T-helper 1 cell treated with Interleukin-12 subunit alpha and Interleukin-12 subunit beta and Interleukin-4 antibody, amounts not matched to agents 30 μg/mL and 1 μg/mL, for 36 hours (primary cell): ENCODE measurements at regions not wholly inside any gene's neighbourhood (a gene's known extent, or its start where the extent isn't known, plus 50 kb on each side); places are given as distances from the start of the nearest gene placed in this dataset.

Experiments
- H3K27ac Mint-ChIP-seq: one replicate; pipeline ENCODE4 v1.8.0; 2021; ENCODE audit warnings: mild to moderate bottlenecking, mixed read lengths
- H3K27me3 Mint-ChIP-seq: one replicate; pipeline ENCODE4 v1.8.0; 2021; ENCODE audit warnings: low read depth, mixed read lengths
- H3K36me3 Mint-ChIP-seq: one replicate; pipeline ENCODE4 v1.8.0; 2021; ENCODE audit warnings: low read depth, mixed read lengths
- H3K4me1 Mint-ChIP-seq: one replicate; pipeline ENCODE4 v1.8.0; 2021; ENCODE audit warnings: low read depth, mixed read lengths
- H3K4me3 Mint-ChIP-seq: one replicate; pipeline ENCODE4 v1.8.0; 2021; ENCODE audit warnings: mild to moderate bottlenecking, moderate library complexity, mixed read lengths
- H3K9me3 Mint-ChIP-seq: one replicate; pipeline ENCODE4 v1.8.0; 2021; ENCODE audit warnings: mixed read lengths

GRCh38 chrX:120697053-120697452 is 67.2 kb upstream of the C1GALT1C1 start:
- Mint-ChIP-seq H3K4me3 (peak overlapping the region; percentile 49), H3K27me3 (no peaks in the 10 kb centered on the region), H3K9me3 (peaks cover 29% of the 10 kb centered on the region), H3K36me3 (peaks cover 29% of the 10 kb centered on the region), H3K4me1 (peaks cover 24% of the 10 kb centered on the region), H3K27ac (peak overlapping the region; percentile 96)

GRCh38 chrX:120692319-120692718 is 62.5 kb upstream of the C1GALT1C1 start:
- Mint-ChIP-seq H3K27me3 (no peaks in the 10 kb centered on the region), H3K9me3 (peaks cover under 1% of the 10 kb centered on the region), H3K4me3 (no peak overlapping the region), H3K4me1 (peaks cover 18% of the 10 kb centered on the region), H3K27ac (no peak overlapping the region), H3K36me3 (peaks cover 5% of the 10 kb centered on the region)

GRCh38 chrX:120690941-120691340 is 61.1 kb upstream of the C1GALT1C1 start:
- Mint-ChIP-seq H3K9me3 (no peaks in the 10 kb centered on the region), H3K27me3 (no peaks in the 10 kb centered on the region), H3K36me3 (no peaks in the 10 kb centered on the region), H3K27ac (no peak overlapping the region), H3K4me3 (no peak overlapping the region), H3K4me1 (peaks cover 6% of the 10 kb centered on the region)

- Mint-ChIP-seq H3K36me3 (no peaks in the 10 kb centered on the region), H3K4me3 (no peak overlapping the region), H3K27me3 (no peaks in the 10 kb centered on the region), H3K9me3 (no peaks in the 10 kb centered on the region), H3K27ac (no peak overlapping the region), H3K4me1 (peaks cover 6% of the 10 kb centered on the region)
Observed at GRCh38 chrX:120690344-120690743, 60.5 kb upstream of the C1GALT1C1 start.

- peak overlapping the region; percentile 3 for H3K4me3 Mint-ChIP-seq
- no peaks in the 10 kb centered on the region for H3K27me3 Mint-ChIP-seq
- H3K36me3 Mint-ChIP-seq: peaks cover 7% of the 10 kb centered on the region
- H3K27ac Mint-ChIP-seq: peak overlapping the region; percentile 83
- H3K4me1 Mint-ChIP-seq: peaks cover 11% of the 10 kb centered on the region
- peaks cover 18% of the 10 kb centered on the region for H3K9me3 Mint-ChIP-seq
Observed at GRCh38 chrX:120680090-120680489, 50.2 kb upstream of the C1GALT1C1 start.
